NCI-H128 (cell line): ENCODE measurements at regions not wholly inside any gene's neighbourhood (a gene's known extent, or its start where the extent isn't known, plus 50 kb on each side); places are given as distances from the start of the nearest gene placed in this dataset.

Experiments used
- DNase-seq: peaks from one replicate; lab custom pipeline; 2025; ENCODE audit not compliant: unreplicated experiment; lab: John Stamatoyannopoulos, UW

DNA sequence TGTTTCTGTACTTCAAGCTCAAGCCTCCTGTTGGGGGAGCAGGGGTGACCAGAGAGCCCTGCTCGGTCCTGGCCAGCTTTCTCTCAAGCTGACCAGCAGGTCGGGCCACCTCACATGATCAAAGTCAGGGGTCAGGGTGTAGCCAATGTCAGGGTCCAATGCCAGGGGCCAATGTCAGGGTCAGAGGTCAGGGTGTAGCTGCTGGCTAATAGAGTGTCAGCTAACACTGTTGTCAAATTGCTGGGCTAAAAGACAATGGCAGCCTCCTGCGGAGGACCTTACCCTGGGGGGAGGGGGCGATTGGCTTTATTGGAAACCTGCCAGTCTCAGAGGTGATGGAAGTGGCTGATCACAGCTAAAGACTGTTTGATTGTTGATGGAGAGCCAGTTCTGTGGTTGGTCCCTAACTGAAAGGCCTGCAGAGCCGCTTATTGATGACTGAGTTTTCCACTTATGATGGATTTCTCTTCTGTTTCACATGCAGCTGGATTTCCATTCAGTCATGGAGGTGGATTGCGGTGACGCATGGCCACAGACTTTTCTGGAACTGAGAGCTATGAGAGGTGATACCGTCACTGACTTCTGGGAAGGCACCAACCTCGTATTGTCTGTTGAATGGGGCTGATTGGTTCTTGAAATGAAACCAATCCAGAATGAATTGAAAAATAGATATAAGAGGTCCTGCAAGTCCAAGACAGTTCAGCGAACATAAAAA lies 97.4 kb upstream of the ZFHX3 start:
- no peak for DNase-seq

DNA sequence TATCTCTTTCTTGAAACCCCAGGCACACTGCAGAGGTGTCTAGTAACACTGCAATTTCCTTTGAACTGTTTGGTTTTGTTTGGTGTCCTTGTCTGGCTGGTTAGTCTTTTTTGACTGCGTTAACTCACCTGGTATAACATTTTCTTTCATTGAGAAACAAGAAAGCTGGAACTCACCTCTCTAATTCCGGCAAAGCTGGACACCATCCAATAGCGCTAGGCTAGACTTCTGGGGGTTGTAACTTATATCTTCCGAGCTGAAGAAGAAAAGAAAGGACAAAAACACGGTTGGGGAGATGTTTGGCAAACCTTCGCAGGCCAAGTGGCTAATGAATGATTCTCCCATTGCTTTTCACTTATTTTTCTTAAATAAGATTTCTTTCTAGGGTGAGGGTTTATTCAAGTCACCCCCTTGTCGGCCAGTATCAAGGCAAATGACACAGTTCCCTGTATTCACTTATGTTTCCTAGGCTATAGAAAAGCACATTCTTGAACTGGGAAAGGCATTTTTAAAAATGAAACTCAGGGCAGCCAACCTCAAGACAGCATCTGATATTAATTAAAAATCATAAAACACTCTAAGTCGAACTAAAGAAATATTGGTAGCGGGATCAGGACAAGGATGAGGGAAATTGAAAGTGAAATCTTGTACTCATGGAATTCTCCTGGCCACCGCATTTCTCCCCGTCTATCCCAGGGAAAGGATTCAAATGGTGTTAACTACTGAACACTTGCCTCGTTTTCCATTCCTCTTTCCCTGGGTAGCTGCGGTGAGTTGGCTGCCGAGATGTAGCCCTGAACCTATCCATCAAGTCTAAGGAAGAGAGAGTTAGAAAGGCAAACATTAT lies 95.9 kb upstream of the ZFHX3 start:
- no peak for DNase-seq

DNA sequence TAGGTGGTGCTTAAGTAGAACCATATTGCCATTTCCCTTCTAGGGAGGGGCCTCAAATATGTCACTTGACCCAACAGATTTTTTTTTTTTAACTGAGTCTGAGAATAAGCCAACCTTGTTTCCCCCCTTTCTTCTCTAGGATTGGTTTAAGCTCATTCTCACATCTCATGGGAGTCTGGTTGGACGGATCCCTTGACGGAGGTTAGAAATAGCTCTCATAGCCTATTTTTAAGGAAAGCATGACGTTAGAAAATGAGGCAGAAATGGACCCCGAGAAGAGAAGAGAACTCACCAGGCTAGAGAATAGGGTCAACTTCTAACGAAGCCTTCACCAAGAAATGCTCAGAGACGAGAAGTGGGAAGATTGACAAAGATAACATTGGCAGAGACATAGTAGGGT lies 95.1 kb upstream of the ZFHX3 start:
- no peak for DNase-seq

DNA sequence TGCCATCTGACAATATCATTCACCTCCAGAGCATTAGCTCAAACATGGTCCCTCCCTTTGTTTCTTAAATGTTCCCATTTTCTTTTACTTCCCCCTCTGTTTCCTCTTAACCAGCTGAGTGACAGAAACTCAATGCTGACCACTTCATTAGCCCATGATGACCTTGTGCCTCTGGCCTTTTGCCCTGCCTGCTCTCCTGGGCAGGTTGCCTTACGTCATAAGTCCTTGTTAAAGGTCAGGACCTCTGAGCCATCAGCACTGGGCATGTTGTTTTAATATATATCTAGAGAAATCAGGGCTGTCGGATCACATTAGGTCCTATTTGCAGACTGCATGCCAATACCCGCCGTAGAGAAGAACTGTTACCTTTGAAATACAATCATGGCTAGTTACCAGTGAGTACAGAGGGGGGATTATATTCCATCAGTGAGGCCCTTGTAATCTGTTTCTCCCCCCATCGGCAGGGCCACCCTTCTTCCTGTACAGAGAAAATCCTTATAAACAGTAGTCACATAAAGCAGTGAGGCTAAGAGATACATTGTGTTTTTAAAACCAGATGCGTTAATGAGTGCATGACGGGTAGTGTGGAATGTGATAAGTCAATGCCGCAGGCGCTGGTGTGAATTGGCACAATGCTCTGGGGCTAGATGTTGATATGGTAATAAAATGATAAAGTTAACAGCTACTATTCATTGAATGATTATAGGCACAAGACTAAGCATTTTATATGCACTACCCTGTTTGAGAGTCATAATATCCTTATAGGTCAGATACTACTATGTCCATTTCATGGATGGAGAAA lies 94.3 kb upstream of the ZFHX3 start:
- no peak for DNase-seq

DNA sequence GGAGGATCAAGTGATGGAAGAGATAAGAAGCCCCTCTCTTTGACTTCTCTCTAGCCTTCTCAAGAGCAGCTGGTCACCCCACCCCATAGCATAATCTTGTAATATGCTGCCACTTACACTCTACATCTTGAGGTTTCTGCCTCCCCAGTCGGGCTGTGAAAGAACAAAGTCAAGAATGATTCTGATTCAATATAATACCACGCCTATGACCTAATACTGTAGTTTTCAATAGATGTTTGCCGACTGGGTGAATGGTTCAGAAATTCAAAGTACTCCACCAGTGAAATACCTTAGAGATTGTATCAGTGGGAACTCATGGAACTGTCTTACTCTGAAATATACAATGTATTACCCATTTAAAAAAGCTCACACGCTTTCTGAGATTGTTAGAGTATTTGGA lies 93.0 kb upstream of the ZFHX3 start:
- DNase-seq: no peak

DNA sequence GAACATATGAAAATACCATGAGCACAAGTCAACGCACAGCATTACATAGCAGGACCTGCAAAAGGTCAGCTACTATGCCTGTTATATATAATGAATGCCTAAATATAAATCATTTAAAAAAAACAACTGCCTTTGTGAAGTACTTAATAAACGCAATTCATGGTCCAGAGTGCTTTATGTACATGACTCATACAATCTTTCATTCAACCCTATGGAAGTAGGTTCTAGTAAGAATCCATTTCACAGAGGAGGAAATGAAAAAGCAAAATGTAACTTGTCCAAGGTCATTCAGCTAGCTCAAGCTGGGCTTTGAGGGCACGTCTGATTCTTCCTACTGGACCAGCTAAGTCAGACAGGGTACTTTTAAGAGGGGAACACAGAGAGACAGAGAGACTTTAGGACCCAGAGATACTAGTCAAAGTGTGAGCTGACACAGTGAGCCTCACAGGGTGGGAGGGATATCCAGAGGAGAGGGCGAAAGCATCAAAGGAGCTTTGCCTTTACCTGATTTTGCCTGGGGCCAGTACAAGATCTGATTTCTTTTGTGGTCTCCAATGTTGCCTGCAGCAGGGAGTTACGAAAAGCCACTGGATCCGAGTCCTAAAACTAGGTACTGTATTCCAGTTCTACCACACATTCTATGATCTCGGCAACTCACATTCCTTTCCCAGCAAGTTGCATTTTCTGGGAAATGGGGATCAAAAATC lies 83.4 kb upstream of the ZFHX3 start:
- DNase-seq: no peak

DNA sequence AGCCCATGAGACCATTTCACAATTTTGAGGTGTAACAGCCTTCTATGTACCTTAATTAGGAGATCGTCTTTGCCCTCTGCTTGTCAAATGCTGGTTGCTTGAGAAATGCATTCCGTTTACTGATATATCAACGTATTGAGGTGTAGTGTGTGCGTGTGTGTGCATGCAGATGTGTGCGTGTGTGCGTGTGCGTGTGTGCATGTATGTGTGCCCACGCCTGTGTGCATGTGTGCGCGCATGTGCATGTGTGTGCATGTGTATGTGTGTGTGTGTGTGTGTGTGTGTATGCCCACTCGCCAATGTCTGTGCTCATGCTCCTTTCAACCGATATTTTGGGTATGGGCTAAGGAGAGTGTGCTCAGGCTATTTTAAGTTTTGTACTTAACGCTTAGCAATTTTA lies 81.5 kb upstream of the ZFHX3 start:
- DNase-seq: no peak

DNA sequence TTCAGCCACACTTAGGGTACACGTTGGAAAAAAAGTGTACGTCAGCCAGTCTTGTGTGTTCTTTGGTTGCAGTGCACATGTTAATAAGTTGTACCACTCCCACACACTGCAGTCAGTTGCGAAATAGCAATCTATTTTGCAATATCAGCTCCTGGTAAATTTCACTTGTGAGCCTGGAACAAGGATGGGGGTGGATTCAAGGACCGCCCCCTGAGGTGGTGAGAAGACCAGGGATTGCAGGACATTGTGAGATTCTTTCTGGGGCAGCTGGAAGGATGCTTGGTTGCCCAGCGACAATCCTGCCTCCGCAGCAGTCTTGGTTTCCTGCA lies 78.6 kb upstream of the ZFHX3 start:
- no peak for DNase-seq

DNA sequence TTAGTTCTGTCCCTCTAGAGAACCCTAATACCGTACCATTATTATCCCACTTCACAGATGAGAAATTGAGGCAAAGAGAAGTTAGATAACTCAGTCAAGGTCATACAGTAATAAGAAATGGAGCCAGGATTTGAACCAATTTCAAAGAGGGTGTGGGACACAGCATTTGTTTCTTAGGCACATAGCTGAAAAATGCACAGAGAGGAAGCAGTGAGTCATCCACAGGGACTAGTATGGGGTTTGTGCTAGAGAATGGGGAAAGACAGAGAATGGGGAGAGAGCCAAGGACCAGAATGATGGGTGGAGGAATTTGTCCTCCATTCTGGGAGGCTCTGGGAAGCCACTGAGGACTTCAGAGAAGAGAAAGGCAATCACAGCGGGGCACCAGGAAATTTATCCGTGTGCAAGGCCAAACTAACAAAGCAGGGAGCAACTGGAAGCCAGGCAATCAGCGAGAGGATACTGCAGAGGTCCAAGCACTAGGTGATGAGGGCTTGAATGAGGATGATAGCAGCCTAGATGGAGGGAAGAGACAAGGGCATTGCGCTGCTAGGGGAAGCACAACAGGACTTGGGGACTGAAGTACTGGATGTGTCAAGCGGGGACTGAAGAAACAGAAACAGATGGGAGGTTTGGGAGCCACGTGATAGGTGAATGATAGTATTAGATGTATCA lies 78.1 kb upstream of the ZFHX3 start:
- no peak for DNase-seq

DNA sequence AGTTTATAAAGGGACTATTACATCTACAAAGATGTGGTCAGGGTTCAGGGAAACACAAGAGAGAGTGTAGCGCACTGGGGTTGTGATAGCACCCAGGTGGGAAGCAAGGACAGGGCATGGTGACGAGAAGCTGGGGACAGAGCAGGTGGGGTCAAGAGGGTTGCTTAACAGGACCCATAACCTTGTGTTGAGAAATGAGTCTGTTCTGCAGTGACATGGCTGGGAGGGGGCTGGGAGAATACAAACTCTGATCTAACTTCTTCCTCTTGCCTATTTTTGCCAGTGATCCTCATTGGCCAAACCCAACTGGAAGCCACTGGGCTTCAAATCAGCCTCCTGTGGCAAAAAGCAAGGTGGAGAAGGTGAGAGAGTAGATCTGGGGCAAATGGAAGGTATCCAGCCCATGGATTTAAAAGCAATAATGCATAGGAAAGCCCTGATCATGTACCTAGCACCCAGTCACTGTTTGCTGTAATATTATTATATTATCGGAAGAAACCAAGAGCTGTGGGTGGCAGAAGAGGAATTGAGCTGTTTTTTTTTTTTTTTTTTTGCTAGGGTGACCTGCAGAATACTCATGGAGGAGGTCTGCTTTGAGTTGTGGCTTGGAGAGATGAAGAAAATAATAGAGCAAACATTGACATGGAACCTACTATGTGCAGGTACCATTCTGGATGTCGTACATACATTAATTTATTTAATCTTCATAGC lies 76.9 kb upstream of the ZFHX3 start:
- no peak for DNase-seq

DNA sequence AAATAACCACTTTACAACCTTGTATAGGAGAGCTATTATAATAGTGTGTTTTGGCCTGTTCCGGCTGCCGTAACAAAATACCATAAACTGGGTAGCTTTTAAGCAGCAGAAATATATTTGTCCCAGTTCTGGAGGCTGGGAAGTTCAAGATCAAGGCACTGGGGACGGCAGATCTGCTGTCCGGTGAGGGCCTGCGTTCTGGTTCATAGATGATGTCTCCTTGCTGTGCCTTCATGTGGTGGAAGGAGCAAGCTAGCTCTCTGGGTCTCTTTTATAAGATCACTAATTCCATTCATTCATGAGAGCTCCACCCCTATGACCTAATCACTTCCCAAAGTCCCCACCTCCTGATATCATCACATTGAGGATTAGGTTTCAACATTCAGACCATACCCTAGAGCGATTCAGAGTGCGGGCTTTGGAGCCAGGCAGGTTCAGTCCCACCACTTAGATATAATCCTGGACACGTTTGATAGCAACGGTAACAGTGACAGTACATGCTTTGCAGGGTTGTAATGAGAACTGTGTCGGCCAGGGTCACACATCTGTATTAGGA lies 76.2 kb upstream of the ZFHX3 start:
- DNase-seq: no peak

DNA sequence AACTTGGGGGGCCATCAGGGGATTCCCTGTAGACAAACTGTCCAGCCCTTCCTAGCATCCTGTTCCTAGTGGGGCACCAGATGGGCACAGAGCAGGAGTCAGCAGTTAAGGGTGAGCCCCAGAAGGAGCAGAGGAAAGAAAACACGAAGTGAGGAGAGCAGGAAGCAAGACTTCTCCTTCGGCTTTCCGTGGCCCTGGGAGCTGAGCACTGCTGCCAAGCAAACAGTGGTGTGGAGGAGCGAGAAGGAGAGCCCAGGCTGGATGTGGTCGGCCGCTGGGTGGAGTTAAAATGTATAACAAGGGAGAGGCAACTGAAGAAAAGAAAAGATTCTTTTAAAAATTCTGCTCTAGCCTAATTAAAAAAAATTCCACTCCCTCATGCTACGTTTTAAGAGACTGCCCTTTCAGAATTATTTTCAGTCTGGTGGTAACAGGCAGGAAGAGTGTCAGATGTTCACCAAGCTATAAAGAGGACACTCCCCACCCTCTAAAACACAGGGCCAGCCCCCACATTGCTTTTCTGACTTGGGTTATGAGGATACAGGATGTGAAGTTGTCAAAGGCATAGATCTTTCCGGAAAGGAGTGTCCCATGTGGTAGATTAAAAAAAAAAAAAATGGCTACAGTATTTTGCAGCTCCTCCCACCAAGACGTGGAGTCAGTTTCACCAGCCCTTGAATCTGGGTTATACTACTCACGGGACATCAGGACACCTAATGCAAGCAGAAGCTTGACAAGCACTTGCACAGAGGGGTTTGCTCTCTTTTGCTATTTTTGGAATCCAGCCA lies 74.9 kb upstream of the ZFHX3 start:
- DNase-seq: no peak

DNA sequence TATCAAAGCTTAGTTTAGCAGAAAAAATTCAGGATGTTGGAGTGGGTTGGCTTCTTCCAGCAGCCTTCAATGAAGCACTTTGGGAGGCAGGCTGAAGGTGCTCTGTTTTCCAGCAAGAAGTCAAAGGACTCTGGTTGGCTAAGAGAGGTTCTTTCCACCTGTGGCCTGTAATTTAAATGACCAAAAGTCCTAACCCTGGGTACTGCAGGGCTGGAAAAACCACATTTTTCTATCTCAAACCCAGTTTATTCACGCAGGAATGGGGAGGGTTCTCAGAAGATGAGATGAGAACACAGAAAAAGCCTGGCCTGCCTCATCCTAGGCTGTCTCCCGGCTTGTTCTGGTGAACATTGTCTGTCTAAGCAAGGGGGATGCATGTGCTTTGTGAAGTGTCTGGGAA lies 68.6 kb upstream of the ZFHX3 start:
- no peak for DNase-seq

DNA sequence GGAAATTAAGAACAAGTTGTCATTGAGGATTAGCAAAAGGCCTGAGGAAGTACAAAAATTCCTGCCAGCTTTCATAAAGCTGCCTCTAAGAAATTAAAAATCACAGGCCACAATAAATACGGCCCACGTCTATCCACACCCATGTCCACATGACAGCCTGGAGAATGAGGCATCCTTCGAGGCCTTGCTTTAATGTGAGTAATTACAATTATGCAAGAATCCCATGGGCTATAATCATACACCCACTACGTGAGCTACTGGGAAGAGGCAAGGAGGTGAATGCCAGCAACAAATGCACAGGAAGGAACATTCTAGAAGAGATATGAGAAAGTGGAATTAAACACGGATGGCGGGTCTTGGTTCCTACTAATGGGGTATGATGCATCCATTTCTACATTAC lies 65.4 kb upstream of the ZFHX3 start:
- DNase-seq: no peak

DNA sequence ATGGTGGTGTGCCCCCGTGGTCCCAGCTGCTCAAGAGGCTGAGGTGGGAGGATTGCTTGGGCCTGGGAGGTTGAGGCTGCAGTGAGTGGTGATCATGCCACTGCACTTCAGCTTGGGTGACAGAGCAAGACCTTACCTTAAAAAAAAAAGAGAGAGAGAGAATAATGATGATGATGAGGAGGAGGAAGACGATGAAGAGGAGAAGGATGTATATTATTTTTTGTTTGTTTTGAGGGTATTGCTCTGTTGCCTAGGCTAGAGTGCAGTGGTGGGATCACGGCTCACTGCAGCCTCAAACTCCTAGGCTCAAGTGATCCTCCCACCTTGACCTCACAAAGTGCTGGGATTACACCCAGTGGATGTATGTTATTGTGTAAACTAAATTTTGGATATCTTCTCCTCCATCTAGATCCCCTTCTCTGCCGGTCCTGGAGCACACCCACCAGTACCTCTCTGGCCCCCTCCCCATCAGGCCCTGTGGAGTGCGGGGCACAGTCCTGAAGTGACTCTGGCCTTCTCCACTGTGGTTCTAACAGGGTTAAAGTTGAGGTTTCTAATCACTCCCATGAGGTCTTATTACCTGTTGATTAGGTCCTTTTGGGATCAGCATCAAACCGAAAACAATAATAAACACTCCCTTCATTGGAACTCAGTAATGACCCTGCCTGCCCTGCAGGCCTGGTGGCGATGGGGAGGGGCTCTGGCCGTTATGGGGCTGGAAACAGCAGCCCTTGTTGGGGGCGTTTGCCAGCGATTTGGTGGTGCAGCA lies 60.5 kb upstream of the ZFHX3 start:
- DNase-seq: no peak

DNA sequence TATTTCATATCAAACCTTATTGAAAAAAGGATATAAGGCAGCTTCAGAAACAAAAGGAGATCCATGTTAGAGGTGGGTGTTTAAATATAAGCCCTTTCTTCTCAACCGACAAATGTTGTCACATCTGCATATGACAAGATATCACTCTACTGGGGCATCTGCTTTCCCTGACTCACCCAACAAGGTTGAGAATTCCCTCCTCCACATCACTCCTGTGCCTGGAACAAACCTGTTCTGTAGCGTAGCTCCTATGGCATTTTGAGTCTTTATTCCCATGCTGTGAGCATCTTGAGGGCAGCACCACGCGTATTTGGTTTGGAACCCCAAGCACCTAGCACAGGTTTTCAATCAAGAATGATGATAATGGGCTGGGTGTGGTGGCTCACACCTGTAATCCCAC lies 59.4 kb upstream of the ZFHX3 start:
- no peak for DNase-seq

DNA sequence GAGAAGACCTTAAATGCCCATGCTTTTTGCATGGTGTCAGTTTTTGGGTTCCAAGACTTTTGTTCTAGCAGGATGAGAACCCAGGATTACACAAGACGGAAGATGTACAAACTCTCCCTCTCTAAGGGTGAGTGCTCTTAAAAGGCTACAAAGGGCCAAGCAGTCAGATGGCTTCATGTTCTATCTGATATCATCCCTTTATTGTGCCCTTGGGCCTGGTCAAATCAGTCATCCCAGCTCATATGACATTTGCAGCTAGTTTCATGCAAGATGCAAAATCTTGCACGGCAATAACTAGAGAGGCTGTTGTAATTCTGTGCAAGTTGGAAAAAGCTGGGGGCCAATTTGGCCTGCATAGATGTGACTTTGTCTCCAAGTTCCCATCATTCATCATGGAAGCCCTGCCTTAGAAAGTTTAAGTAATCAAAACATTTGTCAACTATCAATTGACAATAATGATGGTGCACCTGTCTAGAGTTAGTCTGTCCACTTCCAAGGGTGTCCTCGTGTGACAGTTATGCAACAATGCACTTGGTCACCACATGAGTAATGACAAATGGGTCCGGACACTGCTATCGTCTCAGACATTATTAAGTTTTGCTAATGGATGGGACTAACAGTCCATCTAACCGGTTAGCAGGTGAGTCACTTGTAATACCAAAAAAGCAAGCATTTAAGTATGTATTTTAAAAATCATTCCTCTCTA lies 58.6 kb upstream of the ZFHX3 start:
- no peak for DNase-seq

DNA sequence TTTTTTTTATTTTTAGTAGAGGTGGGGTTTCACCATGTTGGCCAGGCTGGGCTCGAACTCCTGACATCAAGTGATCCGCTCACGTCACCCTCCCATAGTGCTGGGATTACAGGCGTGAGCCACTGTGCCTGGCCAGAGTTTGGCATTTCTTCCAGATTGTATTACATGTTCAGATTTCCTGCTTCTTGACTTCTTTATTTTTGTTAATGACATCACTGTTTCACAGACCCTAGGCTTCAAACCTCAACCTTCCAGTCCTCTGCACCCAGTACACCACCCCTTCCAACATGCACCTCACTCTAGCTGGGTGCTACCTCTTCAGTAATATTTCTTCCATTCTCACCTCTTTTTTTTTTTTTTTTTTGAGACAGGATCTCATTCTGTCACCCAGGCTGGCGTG lies 53.6 kb upstream of the ZFHX3 start:
- DNase-seq: no peak
